ENCODE measurements at regions not wholly inside any gene's neighbourhood (a gene's known extent, or its start where the extent isn't known, plus 50 kb on each side); places are given as distances from the start of the nearest gene placed in this dataset.

- no peak for TF ChIP-seq CTCF (IDR thresholded peaks at IDR 0.05 in 2 of 3, conservative IDR thresholded peaks at IDR 0.05 in 1 of 3; ENCODE audit: control insufficient read depth in 2 of 3, extremely low read depth in 1 of 3, insufficient read depth in 1 of 3, low read depth in 3 of 3, low read length in 3 of 3)
- no peak for TF ChIP-seq JUND (IDR thresholded peaks at IDR 0.05; ENCODE audit: low read depth, low read length)
- no peak for TF ChIP-seq USF1 (IDR thresholded peaks at IDR 0.05; ENCODE audit: borderline replicate concordance, extremely low read length, insufficient read depth, low read depth, low read length)
- TF ChIP-seq ZNF24 (IDR thresholded peaks at IDR 0.05) = no peak
- TF ChIP-seq RBBP5 (conservative IDR thresholded peaks at IDR 0.05) = no peak
- no peak for TF ChIP-seq SPI1 (IDR thresholded peaks at IDR 0.05; ENCODE audit: borderline replicate concordance, insufficient read depth, low read depth, low read length)
- no peak for TF ChIP-seq NR2C1 (IDR thresholded peaks at IDR 0.05)
- no peak for TF ChIP-seq SKIL (IDR thresholded peaks at IDR 0.05; ENCODE audit: low read depth, poor library complexity, severe bottlenecking)
- no peak for TF ChIP-seq ESRRA (IDR thresholded peaks at IDR 0.05; ENCODE audit: low read length)
- TF ChIP-seq E2F4 (IDR thresholded peaks at IDR 0.05; ENCODE audit: low read depth, low read length) = no peak
These were observed 673.6 kb downstream of the HS3ST4 start for GRCh38 chr16:26365161-26365940.

Data from GM12878 (cell line).